CD14-positive monocyte (primary cell): ENCODE measurements at regions not wholly inside any gene's neighbourhood (a gene's known extent, or its start where the extent isn't known, plus 50 kb on each side); places are given as distances from the start of the nearest gene placed in this dataset.

Source experiments
- DNase-seq, 3 donors: peaks; one replicate each; pipeline ENCODE4 v3.0.0-alpha.2; 2011 to 2022
- H2AFZ ChIP-seq: 2 replicates; pipeline ENCODE4 v1.6.0; 2012; ENCODE audit warnings: mild to moderate bottlenecking, low read depth, low read length, inconsistent platforms; ENCODE audit not compliant: insufficient read depth, poor library complexity, severe bottlenecking
- H3K27ac ChIP-seq, 2 donors: 1 replicate in 1 of 2; 2 replicates in 1 of 2; pipeline ENCODE4 v1.5.1; 2012 to 2013; ENCODE audit warnings: low read length in 2 of 2, control low read depth in 1 of 2, inconsistent platforms in 1 of 2, low read depth in 1 of 2, mild to moderate bottlenecking in 1 of 2
- H3K27me3 ChIP-seq, 2 donors: one replicate each; pipeline versions ENCODE4 v1.6.0 to v1.6.1; 2011 to 2013; ENCODE audit warnings: low read length in 2 of 2; ENCODE audit not compliant: control insufficient read depth in 2 of 2, insufficient read depth in 2 of 2
- H3K36me3 ChIP-seq, 2 donors: replicated peaks in 1 of 2; 1 replicate in 1 of 2; 2 replicates in 1 of 2; pipeline versions ENCODE4 v1.5.1 to v1.6.1; 2012 to 2013; ENCODE audit warnings: low read length in 2 of 2, control low read depth in 1 of 2, inconsistent platforms in 1 of 2, mild to moderate bottlenecking in 1 of 2; ENCODE audit not compliant: insufficient read depth in 2 of 2, control insufficient read depth in 1 of 2
- H3K4me1 ChIP-seq, 2 donors: 1 replicate in 1 of 2; 2 replicates in 1 of 2; pipeline versions ENCODE4 v1.5.1 to v1.6.1; 2012 to 2013; ENCODE audit warnings: low read length in 2 of 2, control low read depth in 1 of 2, inconsistent platforms in 1 of 2, mild to moderate bottlenecking in 1 of 2, moderate library complexity in 1 of 2; ENCODE audit not compliant: insufficient read depth in 2 of 2, control insufficient read depth in 1 of 2
- H3K4me2 ChIP-seq: replicated peaks from 2 replicates; pipeline ENCODE3; 2012; ENCODE audit warnings: low read length, moderate library complexity, mild to moderate bottlenecking; ENCODE audit not compliant: poor library complexity, severe bottlenecking; ENCODE audit errors: extremely low read depth
- H3K4me3 ChIP-seq, 3 experiments: fragments of 200-600 bp in 1 of 3; sonication (generic) in 1 of 3; replicated peaks in 1 of 3; 1 replicate in 2 of 3; 2 replicates in 1 of 3; pipeline ENCODE4 v1.5.1; 2011 to 2013; ENCODE audit warnings: low read length in 3 of 3, mild to moderate bottlenecking in 3 of 3, control low read depth in 2 of 3, low read depth in 2 of 3, inconsistent platforms in 1 of 3, moderate library complexity in 1 of 3
- H3K79me2 ChIP-seq: 2 replicates; pipeline ENCODE4 v1.6.0; 2012; ENCODE audit warnings: mild to moderate bottlenecking, control low read depth, inconsistent platforms, low read length, moderate library complexity; ENCODE audit not compliant: insufficient read depth
- H3K9ac ChIP-seq: 2 replicates; pipeline ENCODE4 v1.6.0; 2017; ENCODE audit warnings: low read length, mild to moderate bottlenecking; ENCODE audit not compliant: insufficient read depth, poor library complexity, severe bottlenecking
- H3K9me3 ChIP-seq, 2 donors: replicated peaks in 1 of 2; 1 replicate in 1 of 2; 2 replicates in 1 of 2; pipeline versions ENCODE4 v1.5.1 to v1.6.1; 2012 to 2013; ENCODE audit warnings: low read length in 2 of 2, control low read depth in 1 of 2; ENCODE audit not compliant: control insufficient read depth in 1 of 2, insufficient read depth in 1 of 2
- H4K20me1 ChIP-seq: 2 replicates; pipeline ENCODE4 v1.6.0; 2012; ENCODE audit warnings: mild to moderate bottlenecking, low read length, control low read depth, moderate library complexity; ENCODE audit not compliant: insufficient read depth
- H3K27ac Mint-ChIP-seq, 7 donors: one replicate each; pipeline ENCODE4 v1.8.0; 2020; ENCODE audit warnings: mild to moderate bottlenecking in 7 of 7, mixed read lengths in 7 of 7, moderate library complexity in 6 of 7, inconsistent platforms in 2 of 7
- H3K27me3 Mint-ChIP-seq, 3 donors: one replicate each; pipeline ENCODE4 v1.8.0; 2021 to 2022; ENCODE audit warnings: low read depth in 3 of 3, mild to moderate bottlenecking in 3 of 3, mixed read lengths in 3 of 3, moderate library complexity in 3 of 3, inconsistent platforms in 1 of 3
- H3K36me3 Mint-ChIP-seq, 2 donors: one replicate each; pipeline ENCODE4 v1.8.0; 2020; ENCODE audit warnings: mixed read lengths in 2 of 2, inconsistent platforms in 1 of 2, mild to moderate bottlenecking in 1 of 2
- H3K4me1 Mint-ChIP-seq: one replicate; pipeline ENCODE4 v1.8.0; 2020; ENCODE audit warnings: mild to moderate bottlenecking, mixed read lengths
- H3K4me3 Mint-ChIP-seq, 2 donors: one replicate each; pipeline ENCODE4 v1.8.0; 2020; ENCODE audit warnings: mild to moderate bottlenecking in 2 of 2, mixed read lengths in 2 of 2, moderate library complexity in 1 of 2
- H3K9me3 Mint-ChIP-seq, 7 donors: one replicate each; pipeline ENCODE4 v1.8.0; 2020 to 2022; ENCODE audit warnings: mixed read lengths in 7 of 7, mild to moderate bottlenecking in 6 of 7, moderate library complexity in 6 of 7, inconsistent platforms in 2 of 7
- CTCF ChIP-seq: fragments of 200-600 bp; IDR thresholded peaks from one replicate; pipeline ENCODE4 v1.8.0; 2022; ENCODE audit warnings: antibody characterized with exemption, mild to moderate bottlenecking
- WGBS: methylation state at CpG from one replicate; pipeline ENCODE4 v1.1.5; 2013; ENCODE audit warnings: missing lambda C conversion rate; ENCODE audit not compliant: insufficient coverage; 5-methylcytosine and 5-hydroxymethylcytosine counted together
- intact Hi-C, 2 donors: fragments of 100-400 bp; cut with micrococcal nuclease; formaldehyde crosslinking; loops; one replicate each; pipeline versions ENCODE4 v1.15.0 to v1.15.1; 2023

GRCh38 chr18:1777843-1778242 lies 793.5 kb downstream of the METTL4 start:
- Mint-ChIP-seq H3K4me3 (no peak overlapping the region), H3K27ac (no peak overlapping the region), H3K27me3 (peaks cover 0 to 2% (median 0%) of the 10 kb centered on the region in 3 donors), H3K9me3 (peaks cover 0 to 5% (median 0%) of the 10 kb centered on the region in 7 donors), H3K36me3 (no peaks in the 10 kb centered on the region), H3K4me1 (no peaks in the 10 kb centered on the region)
- Histone ChIP-seq H3K4me1 (no peaks in the 10 kb centered on the region), H3K79me2 (no peaks in the 10 kb centered on the region), H2AFZ (no peak overlapping the region), H3K4me2 (no peak overlapping the region), H3K27me3 (no peaks in the 10 kb centered on the region), H3K9ac (no peak overlapping the region), H3K4me3 (no peak overlapping the region), H3K27ac (no peak overlapping the region), H3K9me3 (no peaks in the 10 kb centered on the region), H3K36me3 (no peaks in the 10 kb centered on the region), H4K20me1 (no peaks in the 10 kb centered on the region)
- TF ChIP-seq CTCF: no peak
- no peak for DNase-seq
- intact Hi-C loops: no loop called here

- peaks cover 0 to 5% (median 0%) of the 10 kb centered on the region in 7 donors for H3K9me3 Mint-ChIP-seq
- H3K4me1 Mint-ChIP-seq: no peaks in the 10 kb centered on the region
- Histone ChIP-seq H3K27me3 (no peaks in the 10 kb centered on the region), H3K27ac (no peak overlapping the region), H3K4me2 (no peak overlapping the region), H3K36me3 (no peaks in the 10 kb centered on the region), H3K4me1 (no peaks in the 10 kb centered on the region), H3K79me2 (no peaks in the 10 kb centered on the region), H3K4me3 (no peak overlapping the region), H3K9me3 (no peaks in the 10 kb centered on the region), H4K20me1 (no peaks in the 10 kb centered on the region), H2AFZ (no peak overlapping the region), H3K9ac (no peak overlapping the region)
- no peak for TF ChIP-seq CTCF
- no peak overlapping the region for H3K27ac Mint-ChIP-seq
- H3K36me3 Mint-ChIP-seq: no peaks in the 10 kb centered on the region
- no peak overlapping the region for H3K4me3 Mint-ChIP-seq
- no CpG with 5 or more reads among the region's 1 CpG for WGBS
- peaks cover 0 to 2% (median 0%) of the 10 kb centered on the region in 3 donors for H3K27me3 Mint-ChIP-seq
- no peak for DNase-seq
- intact Hi-C loops: no loop called here
Measured at GRCh38 chr18:1778496-1779178, 792.7 kb downstream of the METTL4 start.
